GM08714 (cell line): ENCODE measurements at regions not wholly inside any gene's neighbourhood (a gene's known extent, or its start where the extent isn't known, plus 50 kb on each side); places are given as distances from the start of the nearest gene placed in this dataset.
"Not testable (repeated sequence)": the region's sequence is repeated elsewhere in the genome, so short reads cannot be mapped to it uniquely, and the experiment has no call there.

Source experiments
- H3K4me3 ChIP-seq: fragments of 200-500 bp; sonication (Bioruptor generic); 2 replicates; pipeline ENCODE4 v1.5.1; 2014; ENCODE audit warnings: mild to moderate bottlenecking, low read length, inconsistent platforms
- ZNF274 ChIP-seq: IDR thresholded peaks from 2 replicates; pipeline ENCODE4 v1.6.1; 2012; ENCODE audit warnings: mild to moderate bottlenecking, low read depth, low read length

- not testable (repeated sequence) for H3K4me3 ChIP-seq
Observed at GRCh38 chr15:85264614-85265190, 115.7 kb upstream of the AKAP13 start.

DNA sequence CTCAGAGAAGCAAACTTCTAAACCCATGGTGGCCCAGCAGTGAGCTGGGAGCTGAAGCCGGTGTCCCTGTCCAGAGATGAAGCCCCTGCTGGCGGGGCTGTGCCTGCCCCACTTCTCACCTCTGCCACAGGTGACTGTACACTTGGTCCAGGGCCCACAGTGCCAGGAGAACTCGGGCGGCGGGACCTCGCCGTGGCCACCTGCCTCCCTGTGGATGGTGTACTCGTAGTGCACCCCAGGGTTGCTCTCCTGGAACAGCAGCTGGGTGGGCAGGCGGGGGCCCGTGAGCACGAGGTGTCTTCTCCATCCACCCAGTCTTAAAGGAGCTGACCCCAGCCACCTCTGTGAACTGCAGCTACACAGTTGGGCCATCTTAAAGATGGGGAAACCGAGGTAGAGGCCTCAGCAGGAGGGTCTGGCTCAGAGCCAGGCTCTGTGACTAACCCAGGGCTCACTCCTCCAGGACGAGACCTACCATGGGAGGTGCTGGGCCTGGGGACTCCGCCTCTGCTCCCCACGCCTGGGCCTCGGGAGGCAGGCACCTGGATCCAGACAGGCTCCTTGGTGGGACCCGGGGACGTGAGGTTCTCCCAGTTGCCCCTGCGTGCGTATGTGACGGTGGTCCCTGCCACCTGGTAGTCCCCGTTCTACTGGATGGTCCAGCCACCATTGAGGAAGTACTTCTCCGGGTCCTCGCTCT, 113.1 kb upstream of the AKAP13 start:
- not testable (repeated sequence) for H3K4me3 ChIP-seq

GRCh38 chr15:85274315-85275050, 105.9 kb upstream of the AKAP13 start:
- no peak overlapping the region for H3K4me3 ChIP-seq
- TF ChIP-seq ZNF274: no peak

DNA sequence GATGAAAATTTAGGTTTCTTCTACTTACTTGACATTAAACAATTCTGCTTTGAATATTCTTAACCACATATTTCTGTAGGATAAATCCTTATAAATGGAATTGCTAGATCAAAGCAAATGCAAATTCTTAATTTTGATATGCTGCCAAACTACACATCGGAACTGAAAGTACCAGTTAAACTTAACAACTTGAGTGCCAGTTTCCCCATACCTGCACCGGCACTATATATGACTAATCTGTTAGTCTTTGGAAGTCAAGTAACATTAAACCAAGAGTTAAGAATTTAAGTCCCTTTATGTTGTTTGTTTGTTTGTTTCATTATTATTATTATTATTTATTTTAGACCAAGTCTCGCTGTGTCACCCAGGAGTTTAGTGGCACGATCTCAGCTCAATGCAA, 103.9 kb upstream of the AKAP13 start:
- no peak overlapping the region for H3K4me3 ChIP-seq
- no peak for TF ChIP-seq ZNF274

- no peak overlapping the region for H3K4me3 ChIP-seq
- TF ChIP-seq ZNF274: no peak
Observed at GRCh38 chr15:85276921-85277320, 103.5 kb upstream of the AKAP13 start.

DNA sequence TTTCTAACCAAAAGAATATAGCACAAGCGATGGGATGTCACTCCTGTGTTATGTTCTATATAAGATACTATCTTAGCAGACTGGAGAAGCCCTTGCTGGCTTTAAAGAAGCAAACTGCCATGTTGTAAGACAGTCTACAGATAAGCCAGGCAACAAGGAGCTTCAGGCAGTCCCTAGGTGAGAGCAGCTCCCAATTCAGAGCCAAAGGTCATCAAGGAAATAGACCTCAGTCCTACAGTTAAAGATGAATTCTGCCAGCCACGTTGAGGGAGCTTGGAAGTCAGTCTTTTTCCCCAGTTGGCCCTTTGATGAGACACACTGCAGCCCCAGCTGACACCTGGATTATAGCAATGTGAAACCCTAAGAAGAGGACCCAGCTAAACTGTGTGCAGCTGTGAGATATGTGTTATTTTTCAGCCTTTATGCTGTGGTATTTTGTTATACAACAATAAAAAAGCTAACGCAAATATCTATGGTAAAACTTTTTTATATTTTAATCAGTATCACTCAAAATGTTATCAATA, 102.5 kb upstream of the AKAP13 start:
- no peak for TF ChIP-seq ZNF274
- H3K4me3 ChIP-seq: no peak overlapping the region

DNA sequence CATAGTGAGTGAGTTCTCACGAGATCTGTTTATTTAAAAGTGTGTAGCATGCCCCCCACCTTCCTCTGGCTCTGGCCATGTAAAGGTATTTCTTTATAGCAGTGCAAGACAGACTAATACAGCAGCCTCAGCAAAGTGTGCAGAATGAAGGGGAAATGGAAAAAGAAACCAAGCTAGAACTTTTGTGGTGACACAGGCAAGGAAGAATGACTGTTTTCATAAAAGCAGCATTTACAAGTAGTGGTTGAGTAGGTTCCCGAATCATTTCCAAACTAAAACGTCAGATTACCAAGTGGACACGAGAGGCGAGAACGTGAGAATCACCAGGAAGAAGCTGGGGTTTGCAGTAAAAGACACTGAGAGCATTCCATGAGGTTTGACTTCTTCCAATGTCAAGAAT, 100.2 kb upstream of the AKAP13 start:
- TF ChIP-seq ZNF274: no peak
- no peak overlapping the region for H3K4me3 ChIP-seq

DNA sequence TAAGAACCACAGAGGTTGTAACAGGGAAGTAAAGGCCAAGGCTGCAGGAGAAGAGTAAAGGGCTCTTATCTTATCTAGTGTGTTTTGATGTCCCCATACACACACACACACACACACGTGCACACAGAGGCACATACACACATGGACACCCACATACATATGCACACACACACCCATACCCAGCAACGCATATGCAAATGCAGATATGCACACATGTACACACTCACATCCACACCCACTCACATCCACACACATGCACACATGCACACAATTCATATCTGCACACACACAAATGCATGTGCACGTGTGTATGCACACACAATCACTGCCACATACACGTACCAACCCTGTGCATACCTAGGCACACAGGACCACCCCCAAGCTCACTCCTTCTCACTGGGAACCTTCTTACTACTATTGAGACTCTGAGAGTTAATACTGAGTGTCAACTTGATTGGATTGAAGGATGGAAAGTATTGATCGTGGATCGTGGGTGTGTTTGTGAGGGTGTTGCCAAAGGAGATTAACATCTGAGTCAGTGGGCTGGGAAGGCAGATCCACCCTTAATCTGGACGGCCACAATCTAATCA, 99.0 kb upstream of the AKAP13 start:
- H3K4me3 ChIP-seq: no peak overlapping the region
- no peak for TF ChIP-seq ZNF274

- TF ChIP-seq ZNF274: no peak
- no peak overlapping the region for H3K4me3 ChIP-seq
Observed at GRCh38 chr15:85282504-85283115, 97.8 kb upstream of the AKAP13 start.

DNA sequence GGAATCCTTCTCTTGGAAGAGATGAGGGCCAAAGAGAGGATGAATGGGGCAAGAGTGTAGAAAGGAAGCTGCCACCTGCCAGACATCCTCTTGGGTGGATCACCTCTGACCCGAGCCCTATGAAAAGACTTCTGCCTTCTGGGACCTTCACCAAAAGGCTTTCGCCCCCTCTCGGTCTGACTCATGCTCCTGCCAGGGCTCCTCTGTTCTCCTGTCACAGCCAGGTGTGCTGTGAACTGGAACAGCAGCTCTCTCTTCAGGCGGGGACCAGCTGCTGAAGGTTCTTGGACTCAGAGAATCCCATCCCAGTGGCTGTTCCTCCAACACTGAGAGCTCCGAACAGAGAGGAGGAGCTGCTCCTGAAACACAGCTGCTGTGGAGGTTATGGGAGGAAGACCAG, 96.6 kb upstream of the AKAP13 start:
- not testable (repeated sequence) for H3K4me3 ChIP-seq

- no peak for TF ChIP-seq ZNF274
- no peak overlapping the region for H3K4me3 ChIP-seq
Observed at GRCh38 chr15:85284497-85284896, 95.9 kb upstream of the AKAP13 start.

DNA sequence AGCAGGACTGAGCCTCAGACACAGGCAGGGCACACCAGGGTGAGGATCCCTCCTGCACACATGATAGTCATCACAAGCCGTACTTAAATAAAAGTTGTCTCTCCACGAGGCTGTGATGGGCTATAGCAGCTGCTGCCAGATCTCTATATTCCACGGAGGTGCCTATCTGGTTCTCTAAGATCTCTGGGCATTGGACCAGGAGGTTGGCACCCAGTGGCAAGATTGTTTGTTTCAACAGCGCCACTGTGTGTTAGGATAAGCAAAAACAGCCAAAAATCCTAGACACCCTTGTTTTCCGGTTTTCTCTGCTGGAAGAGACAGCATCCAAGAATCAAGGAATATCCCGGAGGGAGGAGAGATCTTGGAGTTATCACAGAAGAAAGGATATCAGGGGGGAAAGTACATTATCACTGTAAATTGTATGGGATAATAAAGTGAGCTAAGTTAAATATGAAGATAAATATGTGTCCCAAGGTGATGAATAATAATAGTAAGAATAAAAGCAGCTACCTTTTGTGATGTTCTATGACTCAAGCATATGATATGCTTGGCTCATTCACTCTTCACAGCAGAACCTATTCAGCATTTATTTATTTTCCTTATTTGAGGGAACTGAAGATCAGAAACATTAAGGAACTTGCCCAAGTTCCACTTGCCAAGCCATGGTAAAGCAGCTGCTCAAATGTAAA, 90.6 kb upstream of the AKAP13 start:
- TF ChIP-seq ZNF274: no peak
- no peak overlapping the region for H3K4me3 ChIP-seq

GRCh38 chr15:85292583-85292982, 87.8 kb upstream of the AKAP13 start:
- H3K4me3 ChIP-seq: not testable (repeated sequence)
